SK-N-MC (cell line): ENCODE measurements at regions not wholly inside any gene's neighbourhood (a gene's known extent, or its start where the extent isn't known, plus 50 kb on each side); places are given as distances from the start of the nearest gene placed in this dataset.
A peak's percentile ranks its signal among the peaks of the same experiment; 100 is the strongest.

ENCODE experiments used
- DNase-seq: peaks from one replicate; pipeline ENCODE4 v3.0.0-alpha.2; 2011; ENCODE audit warnings: low read depth, low spot score
- H3K27ac ChIP-seq: fragments of 200-600 bp; sonication (generic); 2 replicates; pipeline ENCODE4 v1.5.1; 2016; ENCODE audit warnings: mixed run types
- H3K36me3 ChIP-seq: fragments of 200-600 bp; sonication (generic); 2 replicates; pipeline ENCODE4 v1.6.1; 2017; ENCODE audit warnings: antibody characterized with exemption, low read length, mixed read lengths; ENCODE audit not compliant: insufficient read depth
- H3K4me3 ChIP-seq: fragments of 200-600 bp; sonication (generic); 2 replicates; pipeline ENCODE4 v1.5.1; 2016
- H3K9ac ChIP-seq: fragments of 200-600 bp; sonication (generic); 2 replicates; pipeline ENCODE4 v1.8.0; 2017; ENCODE audit warnings: mixed run types, mixed read lengths; ENCODE audit not compliant: insufficient read length
- H3K9me3 ChIP-seq: fragments of 200-600 bp; sonication (generic); 2 replicates; pipeline ENCODE4 v1.6.1; 2017; ENCODE audit warnings: low read depth, mild to moderate bottlenecking, antibody characterized with exemption, low read length, moderate library complexity, mixed read lengths
- EZH2 ChIP-seq: fragments of 200-600 bp; sonication (generic); IDR thresholded peaks from one replicate; pipeline ENCODE4 v1.6.1; 2017; ENCODE audit warnings: antibody characterized with exemption
- FOXP2 ChIP-seq: optimal IDR thresholded peaks from 2 replicates; pipeline ENCODE3; 2011; ENCODE audit warnings: mild to moderate bottlenecking, moderate library complexity; ENCODE audit not compliant: insufficient read depth; ENCODE audit errors: extremely low read length, control extremely low read depth
- POLR2AphosphoS5 ChIP-seq: IDR thresholded peaks from 2 replicates; pipeline ENCODE4 v1.6.1; 2012; ENCODE audit warnings: mild to moderate bottlenecking, low read depth, low read length, borderline replicate concordance

DNA sequence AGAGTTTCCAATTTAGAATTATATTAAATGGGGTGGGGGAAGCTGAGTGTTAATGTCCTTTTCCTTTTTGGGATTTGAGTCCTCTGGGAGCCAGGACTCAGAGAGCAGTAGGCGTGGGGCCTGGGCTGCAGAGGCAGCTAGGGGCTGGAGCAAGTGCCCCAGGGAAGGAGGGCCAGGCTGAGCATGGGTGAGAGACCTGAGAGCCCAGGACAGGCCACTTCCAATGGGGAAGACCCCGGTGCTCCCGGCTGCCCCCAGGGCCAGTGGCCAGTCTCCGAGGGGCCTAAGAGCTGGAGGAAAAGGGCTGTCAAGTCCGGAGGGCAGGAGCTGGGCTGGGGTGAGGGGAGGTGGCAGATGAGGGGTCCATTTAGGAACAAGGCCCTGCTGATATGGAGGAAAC lies 371.5 kb downstream of the ZNF536 start:
- TF ChIP-seq FOXP2 (no peak), POLR2AphosphoS5 (no peak), EZH2 (no peak)
- Histone ChIP-seq H3K4me3 (no peak overlapping the region), H3K36me3 (no peaks in the 10 kb centered on the region), H3K9ac (no peak overlapping the region), H3K27ac (no peak overlapping the region), H3K9me3 (no peaks in the 10 kb centered on the region)
- no peak for DNase-seq

- Histone ChIP-seq H3K4me3 (no peak overlapping the region), H3K9me3 (no peaks in the 10 kb centered on the region), H3K9ac (no peak overlapping the region), H3K36me3 (no peaks in the 10 kb centered on the region), H3K27ac (no peak overlapping the region)
- TF ChIP-seq POLR2AphosphoS5 (no peak), FOXP2 (no peak), EZH2 (no peak)
- no peak for DNase-seq
Measured at GRCh38 chr19:30743011-30743410, 370.8 kb downstream of the ZNF536 start.

GRCh38 chr19:30742406-30742938 lies 370.3 kb downstream of the ZNF536 start:
- Histone ChIP-seq H3K36me3 (no peaks in the 10 kb centered on the region), H3K9ac (no peak overlapping the region), H3K9me3 (no peaks in the 10 kb centered on the region), H3K4me3 (no peak overlapping the region), H3K27ac (no peak overlapping the region)
- no peak for DNase-seq
- TF ChIP-seq EZH2: no peak
- TF ChIP-seq FOXP2: no peak
- TF ChIP-seq POLR2AphosphoS5: no peak

GRCh38 chr19:30741566-30741965 lies 369.4 kb downstream of the ZNF536 start:
- H3K9me3 ChIP-seq: no peaks in the 10 kb centered on the region
- no peaks in the 10 kb centered on the region for H3K36me3 ChIP-seq
- TF ChIP-seq FOXP2 (no peak), EZH2 (no peak), POLR2AphosphoS5 (no peak)
- H3K4me3 ChIP-seq: no peak overlapping the region
- peak overlapping the region; percentile 0 for H3K9ac ChIP-seq
- H3K27ac ChIP-seq: no peak overlapping the region
- no peak for DNase-seq

DNA sequence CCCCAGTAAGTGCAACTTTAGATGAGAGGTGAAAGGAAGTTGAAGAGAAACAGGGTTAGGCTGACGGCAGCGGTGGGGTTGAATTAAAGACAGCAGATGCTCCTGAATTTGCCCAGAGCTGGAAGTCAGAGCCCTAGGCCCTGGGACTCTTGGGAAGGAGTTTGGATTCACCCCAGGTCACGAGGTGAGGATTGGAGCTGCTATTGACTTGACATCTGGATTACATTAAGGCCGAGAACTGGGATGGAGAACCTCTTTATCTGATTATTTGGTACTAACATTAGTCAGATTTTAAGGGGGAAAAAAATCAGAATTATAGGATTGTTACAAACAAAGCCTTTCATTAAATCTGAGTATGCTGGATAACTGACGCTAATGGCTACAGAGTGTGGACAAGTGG lies 367.2 kb downstream of the ZNF536 start:
- no peaks in the 10 kb centered on the region for H3K36me3 ChIP-seq
- no peak overlapping the region for H3K27ac ChIP-seq
- no peak for DNase-seq
- H3K9me3 ChIP-seq: no peaks in the 10 kb centered on the region
- H3K4me3 ChIP-seq: no peak overlapping the region
- TF ChIP-seq EZH2 (no peak), FOXP2 (no peak), POLR2AphosphoS5 (no peak)
- H3K9ac ChIP-seq: no peak overlapping the region

GRCh38 chr19:30738047-30738446 lies 365.9 kb downstream of the ZNF536 start:
- H3K27ac ChIP-seq: no peak overlapping the region

GRCh38 chr19:30734669-30735068 lies 362.5 kb downstream of the ZNF536 start:
- no peaks in the 10 kb centered on the region for H3K36me3 ChIP-seq
- TF ChIP-seq FOXP2 (no peak), POLR2AphosphoS5 (no peak), EZH2 (no peak)
- DNase-seq: no peak

More at GRCh38 chr19:30738047-30738446, 365.9 kb downstream of the ZNF536 start:
- Histone ChIP-seq H3K9me3 (no peaks in the 10 kb centered on the region), H3K36me3 (no peaks in the 10 kb centered on the region), H3K9ac (no peak overlapping the region), H3K4me3 (no peak overlapping the region)
- TF ChIP-seq POLR2AphosphoS5 (no peak), EZH2 (no peak), FOXP2 (no peak)
- no peak for DNase-seq

DNA sequence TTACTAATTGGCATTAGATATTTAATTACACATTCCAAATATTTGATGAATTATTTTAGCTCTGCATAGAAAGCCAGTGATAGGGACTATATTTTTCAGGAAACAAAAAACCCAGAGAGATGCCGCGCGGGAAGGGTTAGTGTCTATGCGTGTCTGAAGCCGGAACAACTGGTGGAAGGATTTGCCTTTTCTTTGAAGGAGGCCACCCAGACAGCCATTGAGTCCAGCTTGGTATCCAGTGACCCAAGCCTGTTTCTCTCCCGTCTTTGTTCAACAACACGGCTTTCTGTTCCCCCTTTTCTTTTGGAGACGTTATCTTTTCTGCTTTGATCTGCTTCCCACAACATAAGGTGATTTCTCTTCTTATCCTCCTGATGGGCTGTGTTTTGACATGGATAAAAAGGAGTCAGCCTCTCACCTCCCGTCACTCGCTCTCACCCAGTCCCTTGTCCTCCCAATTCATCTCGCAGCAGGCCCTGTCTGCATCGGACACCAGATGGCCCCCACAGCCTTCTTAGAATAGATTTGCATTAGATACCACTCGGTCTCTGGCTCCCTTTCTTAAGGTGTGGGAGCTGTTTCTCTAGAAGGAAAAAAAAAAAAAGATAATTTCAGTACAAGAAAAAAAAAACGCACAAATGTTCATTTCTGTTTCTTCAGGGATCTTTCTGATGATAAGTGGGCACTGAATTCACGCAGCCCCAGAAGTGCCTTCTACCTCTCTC lies 361.8 kb downstream of the ZNF536 start:
- DNase-seq: no peak
- H3K36me3 ChIP-seq: no peaks in the 10 kb centered on the region
- no peak for TF ChIP-seq FOXP2
- no peak for TF ChIP-seq POLR2AphosphoS5
- no peak for TF ChIP-seq EZH2
- H3K9me3 ChIP-seq: no peaks in the 10 kb centered on the region
- no peak overlapping the region for H3K27ac ChIP-seq
- H3K9ac ChIP-seq: no peak overlapping the region
- H3K4me3 ChIP-seq: no peak overlapping the region

More at GRCh38 chr19:30734669-30735068, 362.5 kb downstream of the ZNF536 start:
- no peaks in the 10 kb centered on the region for H3K9me3 ChIP-seq
- H3K27ac ChIP-seq: no peak overlapping the region
- H3K4me3 ChIP-seq: no peak overlapping the region
- H3K9ac ChIP-seq: no peak overlapping the region
